GM12873 (cell line): ENCODE measurements at regions not wholly inside any gene's neighbourhood (a gene's known extent, or its start where the extent isn't known, plus 50 kb on each side); places are given as distances from the start of the nearest gene placed in this dataset.

Source experiments
- CTCF ChIP-seq: IDR thresholded peaks from 2 replicates; pipeline ENCODE4 v1.5.1; 2012; ENCODE audit warnings: low read depth, mild to moderate bottlenecking, moderate library complexity, low read length, control low read depth; ENCODE audit not compliant: insufficient read depth; ENCODE audit errors: missing control alignments

GRCh38 chr21:29228306-29228705 lies 70.4 kb upstream of the BACH1 start:
- TF ChIP-seq CTCF, result no peak

GRCh38 chr21:29230551-29231261 lies 68.0 kb upstream of the BACH1 start:
- TF ChIP-seq CTCF, result no peak

- TF ChIP-seq CTCF, result no peak
These were observed 66.8 kb upstream of the BACH1 start for GRCh38 chr21:29231756-29232529.

- TF ChIP-seq CTCF, result no peak
These were observed 66.0 kb upstream of the BACH1 start for GRCh38 chr21:29232530-29233255.

- TF ChIP-seq CTCF, result peak; percentile 41
These were observed 65.5 kb upstream of the BACH1 start for GRCh38 chr21:29233256-29233546.

- no peak for TF ChIP-seq CTCF
These were observed 64.8 kb upstream of the BACH1 start for GRCh38 chr21:29233611-29234540.
